MCF 10A (cell line): ENCODE measurements at regions not wholly inside any gene's neighbourhood (a gene's known extent, or its start where the extent isn't known, plus 50 kb on each side); places are given as distances from the start of the nearest gene placed in this dataset.

Experiments
- BruUV-seq: library from RNA; stranded (reverse); fragments of 400-500 nt; replicated peaks from 2 replicates; lab custom pipeline; 2021; lab: Mats Ljungman, UMichigan
- CTCF ChIA-PET: fragments of 300-600 bp; sonication (Branson Sonifier 250); formaldehyde crosslinking; extraction: SDS; loops from one replicate; lab custom pipeline; 2021; ENCODE audit warnings: antibody characterized with exemption, inconsistent platforms; lab: Yijun Ruan, JAX
- POLR2A ChIA-PET: fragments of 300-600, 350-650 bp; sonication (Branson Sonifier 250); formaldehyde crosslinking; extraction: SDS; loops from one replicate; lab custom pipeline; 2020; ENCODE audit warnings: antibody characterized with exemption, inconsistent platforms; lab: Yijun Ruan, JAX
- DNase-seq: peaks from one replicate; pipeline ENCODE4 v3.0.0-alpha.2; 2018; ENCODE audit not compliant: unreplicated experiment
- H3K27ac Mint-ChIP-seq: one replicate; pipeline ENCODE4 v1.8.0; 2022; ENCODE audit warnings: mild to moderate bottlenecking, low read depth, mixed read lengths; ENCODE audit not compliant: unreplicated experiment
- H3K27me3 Mint-ChIP-seq: one replicate; pipeline ENCODE4 v1.8.0; 2022; ENCODE audit warnings: mixed read lengths; ENCODE audit not compliant: insufficient read depth, unreplicated experiment
- H3K36me3 Mint-ChIP-seq: one replicate; pipeline ENCODE4 v1.8.0; 2022; ENCODE audit warnings: mild to moderate bottlenecking, moderate library complexity, mixed read lengths; ENCODE audit not compliant: insufficient read depth, unreplicated experiment
- H3K4me1 Mint-ChIP-seq: one replicate; pipeline ENCODE4 v1.8.0; 2022; ENCODE audit warnings: mixed read lengths; ENCODE audit not compliant: insufficient read depth, unreplicated experiment
- H3K4me3 Mint-ChIP-seq: one replicate; pipeline ENCODE4 v1.8.0; 2022; ENCODE audit warnings: mild to moderate bottlenecking, moderate library complexity, mixed read lengths; ENCODE audit not compliant: unreplicated experiment
- H3K9me3 Mint-ChIP-seq: one replicate; pipeline ENCODE4 v1.8.0; 2022; ENCODE audit warnings: mixed read lengths; ENCODE audit not compliant: unreplicated experiment
- intact Hi-C: fragments of 100-400 bp; cut with micrococcal nuclease; formaldehyde crosslinking; loops from 2 replicates; pipeline ENCODE4 v1.14.1; 2022
- TF ChIP-seq, protein P1 (sequence below): fragments of 200-600 bp; IDR thresholded peaks from one replicate; pipeline ENCODE4 v1.8.0; 2022; ENCODE audit warnings: antibody characterized with exemption, mild to moderate bottlenecking; ENCODE audit not compliant: unreplicated experiment

DNA sequence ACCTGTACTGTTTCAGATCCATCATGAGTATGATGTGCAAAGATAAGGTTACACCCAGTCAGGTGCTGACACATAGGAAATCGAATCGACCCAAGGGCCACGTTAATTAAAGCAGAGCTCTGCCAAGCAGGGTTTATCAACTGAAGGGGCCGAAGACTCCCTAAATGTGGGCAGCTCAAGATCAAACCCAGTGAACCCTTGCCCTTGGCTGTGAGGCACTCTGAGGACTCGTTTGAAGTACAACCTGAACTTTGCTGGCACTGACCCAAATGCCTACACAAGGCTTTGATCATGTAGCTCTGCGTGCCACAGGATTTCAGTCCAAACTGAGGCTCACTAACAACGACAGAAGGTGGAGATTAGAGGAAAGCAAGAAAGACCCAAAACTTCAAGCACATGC is 352.1 kb downstream of the MTX2 start:
- Mint-ChIP-seq H3K36me3 (no peaks in the 10 kb centered on the region), H3K27ac (no peak overlapping the region), H3K9me3 (no peaks in the 10 kb centered on the region), H3K4me1 (no peaks in the 10 kb centered on the region), H3K4me3 (no peak overlapping the region), H3K27me3 (no peaks in the 10 kb centered on the region)
- POLR2A ChIA-PET: interaction anchor here (1.3 kb wide), 1 partner anchor 14 kb away, joined by 4 read pairs; no protein-coding TSS in a partner anchor
- intact Hi-C loops: no loop called here
- BruUV-seq: no TSS peak
- TF ChIP-seq, protein P1, sequence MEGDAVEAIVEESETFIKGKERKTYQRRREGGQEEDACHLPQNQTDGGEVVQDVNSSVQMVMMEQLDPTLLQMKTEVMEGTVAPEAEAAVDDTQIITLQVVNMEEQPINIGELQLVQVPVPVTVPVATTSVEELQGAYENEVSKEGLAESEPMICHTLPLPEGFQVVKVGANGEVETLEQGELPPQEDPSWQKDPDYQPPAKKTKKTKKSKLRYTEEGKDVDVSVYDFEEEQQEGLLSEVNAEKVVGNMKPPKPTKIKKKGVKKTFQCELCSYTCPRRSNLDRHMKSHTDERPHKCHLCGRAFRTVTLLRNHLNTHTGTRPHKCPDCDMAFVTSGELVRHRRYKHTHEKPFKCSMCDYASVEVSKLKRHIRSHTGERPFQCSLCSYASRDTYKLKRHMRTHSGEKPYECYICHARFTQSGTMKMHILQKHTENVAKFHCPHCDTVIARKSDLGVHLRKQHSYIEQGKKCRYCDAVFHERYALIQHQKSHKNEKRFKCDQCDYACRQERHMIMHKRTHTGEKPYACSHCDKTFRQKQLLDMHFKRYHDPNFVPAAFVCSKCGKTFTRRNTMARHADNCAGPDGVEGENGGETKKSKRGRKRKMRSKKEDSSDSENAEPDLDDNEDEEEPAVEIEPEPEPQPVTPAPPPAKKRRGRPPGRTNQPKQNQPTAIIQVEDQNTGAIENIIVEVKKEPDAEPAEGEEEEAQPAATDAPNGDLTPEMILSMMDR: no peak
- CTCF ChIA-PET: interaction anchor here (0.9 to 1.9 kb wide), 2 partner anchors 31 to 528 kb away, joined by 4 to 5 read pairs; no protein-coding TSS in a partner anchor
- DNase-seq: no peak

DNA sequence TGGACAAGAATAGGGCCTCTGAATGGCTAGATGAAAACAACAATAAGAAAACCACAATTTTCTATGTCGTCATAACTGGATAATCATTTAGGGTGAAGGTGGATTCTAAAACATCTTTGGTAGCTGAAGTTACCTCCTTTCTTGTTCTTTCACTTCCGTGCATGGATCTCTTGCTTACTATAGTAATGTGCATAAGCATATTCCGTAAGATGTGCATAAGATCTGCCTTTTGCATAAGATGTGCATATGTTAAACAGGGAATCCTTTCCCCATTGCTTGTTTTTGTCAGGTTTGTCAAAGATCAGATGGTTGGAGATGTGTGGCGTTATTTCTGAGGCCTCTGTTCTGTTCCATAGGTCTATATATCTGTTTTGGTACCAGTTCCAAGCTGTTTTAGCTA is 353.6 kb downstream of the MTX2 start:
- no peak for DNase-seq
- H3K27me3 Mint-ChIP-seq: no peaks in the 10 kb centered on the region
- POLR2A ChIA-PET: no interaction called here
- TF ChIP-seq, protein P1: no peak
- CTCF ChIA-PET: interaction anchor here (0.6 to 1.3 kb wide), 3 partner anchors 69 to 496 kb away, joined by 3 to 4 read pairs (median 3); no protein-coding TSS in a partner anchor
- H3K4me3 Mint-ChIP-seq: no peak overlapping the region
- no TSS peak for BruUV-seq
- H3K4me1 Mint-ChIP-seq: no peaks in the 10 kb centered on the region
- intact Hi-C loops: no loop called here
- no peak overlapping the region for H3K27ac Mint-ChIP-seq
- H3K36me3 Mint-ChIP-seq: no peaks in the 10 kb centered on the region
- H3K9me3 Mint-ChIP-seq: no peaks in the 10 kb centered on the region

DNA sequence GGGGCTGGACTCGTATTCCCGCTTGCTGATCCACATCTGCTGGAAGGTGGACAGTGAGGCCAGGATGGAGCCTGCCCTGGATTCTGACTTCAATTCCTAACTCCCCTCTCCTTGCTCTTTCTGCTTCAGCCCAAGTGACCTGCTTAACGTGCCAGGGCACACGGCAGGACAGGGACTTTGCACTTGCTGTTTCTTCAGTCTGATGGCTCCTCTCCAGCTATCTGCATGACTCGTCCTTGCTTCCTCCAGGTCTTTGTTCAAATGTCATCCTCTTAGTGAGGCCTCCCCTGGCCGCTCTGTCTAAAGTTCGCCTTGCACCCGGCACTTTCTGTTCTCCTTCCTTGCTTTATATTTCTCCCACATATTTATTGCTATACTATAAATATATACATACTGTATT is 357.6 kb downstream of the MTX2 start:
- intact Hi-C loops: no loop called here
- TF ChIP-seq, protein P1: no peak
- H3K27ac Mint-ChIP-seq: no peak overlapping the region
- no peaks in the 10 kb centered on the region for H3K36me3 Mint-ChIP-seq
- CTCF ChIA-PET: interaction anchor here (0.6 kb wide), 1 partner anchor 36 kb away, joined by 3 read pairs; no protein-coding TSS in a partner anchor
- no peak overlapping the region for H3K4me3 Mint-ChIP-seq
- BruUV-seq: no TSS peak
- no peaks in the 10 kb centered on the region for H3K4me1 Mint-ChIP-seq
- no peaks in the 10 kb centered on the region for H3K27me3 Mint-ChIP-seq
- POLR2A ChIA-PET: no interaction called here
- H3K9me3 Mint-ChIP-seq: no peaks in the 10 kb centered on the region
- no peak for DNase-seq

DNA sequence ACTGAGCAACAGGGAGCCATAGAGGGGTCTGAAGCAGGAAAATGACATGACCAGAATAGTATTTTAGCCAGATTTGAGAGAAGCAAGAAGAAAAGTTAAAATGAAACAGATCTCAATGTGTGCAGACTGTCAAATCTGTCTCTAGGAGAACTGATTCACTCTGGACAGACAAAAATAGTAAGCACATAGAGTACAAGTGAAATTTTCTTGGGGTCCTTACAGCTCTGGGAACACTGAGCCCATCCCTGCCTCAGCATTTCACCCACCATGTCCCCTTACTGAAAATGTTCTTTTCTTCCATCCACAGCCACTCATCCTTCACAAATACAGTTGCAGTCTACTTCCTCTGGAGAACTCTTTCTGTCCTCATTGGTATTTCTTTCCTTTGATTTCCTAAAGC is 359.2 kb downstream of the MTX2 start:
- intact Hi-C loops: no loop called here
- H3K4me1 Mint-ChIP-seq: no peaks in the 10 kb centered on the region
- TF ChIP-seq, protein P1: no peak
- no peaks in the 10 kb centered on the region for H3K9me3 Mint-ChIP-seq
- POLR2A ChIA-PET: interaction anchor here (0.6 to 1.0 kb wide), 3 partner anchors 8 to 358 kb away, joined by 3 to 6 read pairs (median 4); no protein-coding TSS in a partner anchor
- CTCF ChIA-PET: interaction anchor here (0.8 to 2.8 kb wide), 3 partner anchors 189 to 502 kb away, joined by 3 to 17 read pairs (median 4); no protein-coding TSS in a partner anchor
- BruUV-seq: no TSS peak
- DNase-seq: no peak
- no peaks in the 10 kb centered on the region for H3K27me3 Mint-ChIP-seq
- no peak overlapping the region for H3K27ac Mint-ChIP-seq
- no peaks in the 10 kb centered on the region for H3K36me3 Mint-ChIP-seq
- H3K4me3 Mint-ChIP-seq: no peak overlapping the region
